HepG2 (cell line): ENCODE measurements at regions not wholly inside any gene's neighbourhood (a gene's known extent, or its start where the extent isn't known, plus 50 kb on each side); places are given as distances from the start of the nearest gene placed in this dataset.

Experiments used
- ATAC-seq: fragments of 200-7000 bp; cut with Tn5 transposase; 3 replicates; pipeline ENCODE4 v1.9.1; 2020; ENCODE audit warnings: mild to moderate bottlenecking, moderate library complexity
- BruUV-seq: library from RNA; stranded (reverse); fragments of 400-500 nt; replicated peaks from 2 replicates; lab custom pipeline; 2021; lab: Mats Ljungman, UMichigan
- CTCF ChIA-PET: fragments of 300-600 bp; formaldehyde crosslinking; extraction: SDS; loops from one replicate; lab custom pipeline; 2021; ENCODE audit warnings: low total read pairs, inconsistent platforms, low intra/inter-chr PET ratio; lab: Yijun Ruan, JAX
- POLR2A ChIA-PET: fragments of 350-600 bp; sonication (Branson Sonifier 250); formaldehyde crosslinking; loops from one replicate; lab custom pipeline; 2020; ENCODE audit warnings: antibody characterized with exemption, inconsistent platforms; lab: Yijun Ruan, JAX
- DNase-seq: peaks from one replicate; pipeline ENCODE4 v3.0.0-alpha.2; 2015; ENCODE audit warnings: low spot score
- FAIRE-seq: peaks from 3 replicates; lab custom pipeline; 2011; peaks lifted over from hg19 to GRCh38; lab: Jason Lieb, UNC
- H2AFZ ChIP-seq: one replicate; pipeline ENCODE4 v1.6.1; 2011; ENCODE audit warnings: low read length, inconsistent platforms
- H3K27ac ChIP-seq: fragments of 300-600 bp; 3 replicates; pipeline ENCODE4 v1.8.0; 2011; ENCODE audit warnings: mixed run types, mild to moderate bottlenecking, mixed read lengths, low read length, inconsistent platforms; ENCODE audit not compliant: insufficient read depth; ENCODE audit errors: extremely low read length
- H3K27me3 ChIP-seq, 2 experiments: fragments of 200-600 bp in 1 of 2; 2 replicates in 1 of 2; 3 replicates in 1 of 2; pipeline versions ENCODE4 v1.6.0 to v1.8.0; 2011; ENCODE audit warnings: low read length in 2 of 2, mild to moderate bottlenecking in 2 of 2, moderate library complexity in 2 of 2, inconsistent platforms in 1 of 2; ENCODE audit not compliant: insufficient read depth in 2 of 2, control insufficient read depth in 1 of 2
- H3K36me3 ChIP-seq, 2 experiments: fragments of 200-600 bp in 1 of 2; replicated peaks in 1 of 2; 2 replicates in 1 of 2; 3 replicates in 1 of 2; pipeline versions ENCODE4 v1.5.1 to v1.8.0; 2011; ENCODE audit warnings: low read length in 2 of 2, inconsistent platforms in 1 of 2; ENCODE audit not compliant: insufficient read depth in 2 of 2, control insufficient read depth in 1 of 2
- H3K4me1 ChIP-seq: 2 replicates; pipeline ENCODE4 v1.5.1; 2012; ENCODE audit warnings: low read length, inconsistent platforms; ENCODE audit not compliant: insufficient read depth
- H3K4me2 ChIP-seq: 2 replicates; pipeline ENCODE4 v1.6.0; 2011; ENCODE audit warnings: low read depth, low read length, inconsistent platforms
- H3K4me3 ChIP-seq, 3 experiments: fragments of 200-600 bp in 1 of 3; sonication (generic), shearing (Covaris generic) in 1 of 3; replicated peaks in 1 of 3; 2 replicates each; pipeline ENCODE4 v1.5.1; 2011 to 2016; ENCODE audit warnings: low read length in 3 of 3, inconsistent platforms in 2 of 3, low read depth in 2 of 3, mild to moderate bottlenecking in 2 of 3, control low read depth in 1 of 3, mixed read lengths in 1 of 3; ENCODE audit not compliant: insufficient read depth in 1 of 3
- H3K79me2 ChIP-seq: one replicate; pipeline ENCODE4 v1.6.1; 2011; ENCODE audit warnings: low read length, inconsistent platforms; ENCODE audit not compliant: insufficient read depth
- H3K9ac ChIP-seq: 2 replicates; pipeline ENCODE4 v1.6.0; 2011; ENCODE audit warnings: mild to moderate bottlenecking, low read depth, low read length, inconsistent platforms; ENCODE audit not compliant: insufficient read depth
- H3K9me3 ChIP-seq: 2 replicates; pipeline ENCODE4 v1.5.1; 2012; ENCODE audit warnings: mild to moderate bottlenecking, low read length
- H4K20me1 ChIP-seq: 2 replicates; pipeline ENCODE4 v1.6.0; 2011; ENCODE audit warnings: inconsistent platforms, mild to moderate bottlenecking, low read length, moderate library complexity; ENCODE audit not compliant: insufficient read depth
- ARNT ChIP-seq: fragments of 450-650 bp; IDR thresholded peaks from 2 replicates; pipeline ENCODE4 v1.6.1; 2017
- KDM2A ChIP-seq: sonication (generic); formaldehyde crosslinking; IDR thresholded peaks from 2 replicates; pipeline ENCODE4 v1.4.0; 2020; ENCODE audit warnings: low read depth, missing genetic modification reagents, borderline replicate concordance
- NPAS2 ChIP-seq: sonication (generic); formaldehyde crosslinking; IDR thresholded peaks from 2 replicates; pipeline ENCODE4 v1.8.0; 2022; ENCODE audit warnings: mild to moderate bottlenecking, missing genetic modification reagents, borderline replicate concordance
- ONECUT2 ChIP-seq: sonication (generic); formaldehyde crosslinking; IDR thresholded peaks from 2 replicates; pipeline ENCODE4 v1.4.0; 2020; ENCODE audit warnings: missing genetic modification reagents
- TFE3 ChIP-seq: IDR thresholded peaks from 2 replicates; pipeline ENCODE4 v1.6.1; 2016
- ZBTB38 ChIP-seq: sonication (generic); formaldehyde crosslinking; IDR thresholded peaks from 2 replicates; pipeline ENCODE4 v1.5.1; 2020; ENCODE audit warnings: mild to moderate bottlenecking, missing genetic modification reagents
- ZNF367 ChIP-seq: sonication (generic); formaldehyde crosslinking; IDR thresholded peaks from 2 replicates; pipeline ENCODE4 v1.4.0; 2020; ENCODE audit warnings: missing genetic modification reagents, borderline replicate concordance
- ZNF660 ChIP-seq: sonication (generic); formaldehyde crosslinking; IDR thresholded peaks from 2 replicates; pipeline ENCODE4 v1.5.1; 2020; ENCODE audit warnings: mild to moderate bottlenecking, low read depth, missing genetic modification reagents, borderline replicate concordance
- ZSCAN30 ChIP-seq: sonication (generic); formaldehyde crosslinking; IDR thresholded peaks from 2 replicates; pipeline ENCODE4 v1.5.0; 2020; ENCODE audit warnings: mild to moderate bottlenecking, missing genetic modification reagents
- WGBS: methylation state at CpG from one replicate; pipeline ENCODE4 v1.1.6; 2017; ENCODE audit warnings: low lambda C conversion rate; 5-methylcytosine and 5-hydroxymethylcytosine counted together
- in situ Hi-C: cut with HindIII; loops from 2 replicates; pipeline ENCODE4 v1.10.0; 2017; ENCODE audit warnings: low pct_unique_long_range_greater_than_20kb; ENCODE audit not compliant: extremely low pct_ligation_motif_present
- intact Hi-C: fragments of 100-400 bp; cut with micrococcal nuclease; formaldehyde crosslinking; loops from one replicate; pipeline ENCODE4 v1.10.0; 2022; ENCODE audit not compliant: unreplicated experiment
- TF ChIP-seq, protein P1 (sequence below): sonication (generic); formaldehyde crosslinking; IDR thresholded peaks from 2 replicates; pipeline ENCODE4; 2020; ENCODE audit warnings: missing genetic modification reagents, mild to moderate bottlenecking, borderline replicate concordance

DNA sequence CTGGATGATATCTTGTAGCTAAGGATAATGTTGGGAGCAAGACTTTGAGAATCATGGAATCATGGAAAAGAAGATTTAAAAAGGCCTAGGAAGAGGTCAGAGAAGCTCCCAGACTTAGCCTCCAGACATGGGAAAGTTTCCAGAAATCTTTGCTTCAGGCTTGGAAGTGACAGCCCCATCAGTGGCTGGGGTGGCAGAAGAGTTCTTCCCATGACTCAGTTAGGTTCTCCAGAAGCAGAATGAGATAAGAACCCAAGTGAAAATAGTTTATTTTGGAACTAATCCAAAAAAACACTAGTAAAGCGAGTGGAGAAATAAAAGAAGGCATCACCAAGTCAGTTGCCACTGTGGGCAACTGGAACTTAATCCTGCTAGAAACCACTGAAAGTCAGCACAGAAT, 506.9 kb downstream of the MID1IP1 start (continued):
- TF ChIP-seq ZNF367 (CRISPR knock-in tag): no peak

DNA sequence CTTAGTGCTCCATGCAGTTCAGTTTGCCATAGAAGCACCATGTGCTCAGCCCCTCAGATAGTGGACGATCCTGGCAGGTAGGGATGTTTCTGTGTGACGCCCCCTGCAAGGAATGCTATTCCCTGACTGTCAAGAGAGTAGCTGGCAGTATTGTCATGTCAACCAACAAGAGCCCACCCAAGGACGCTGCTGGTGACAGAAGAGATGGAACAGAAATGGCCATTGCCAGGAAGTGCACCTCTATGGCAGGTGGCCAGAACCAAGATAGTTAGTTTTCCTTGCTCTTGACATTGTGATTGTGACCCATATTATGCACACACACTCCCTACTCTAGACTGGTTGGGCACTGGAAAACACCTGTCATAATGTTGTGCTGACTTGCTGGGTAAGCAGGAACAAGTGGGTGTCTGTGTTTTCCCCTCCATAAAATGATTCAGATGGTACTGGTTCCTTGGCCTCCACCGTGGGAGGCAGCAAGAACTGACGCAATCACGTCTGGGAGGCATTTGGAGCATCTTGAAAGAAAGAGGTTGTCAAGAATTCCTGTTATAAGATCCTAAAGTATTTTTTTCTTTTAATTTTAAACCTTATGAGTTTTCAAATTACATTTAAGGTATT, 507.9 kb downstream of the MID1IP1 start:
- Histone ChIP-seq H3K9me3 (no peaks in the 10 kb centered on the region), H3K4me1 (no peaks in the 10 kb centered on the region), H2AFZ (no peak overlapping the region), H4K20me1 (no peaks in the 10 kb centered on the region), H3K4me2 (no peak overlapping the region), H3K9ac (no peak overlapping the region), H3K27me3 (no peaks in the 10 kb centered on the region), H3K4me3 (no peak overlapping the region), H3K27ac (no peak overlapping the region)
- no peak for ATAC-seq
- ChIA-PET CTCF (no interaction called here), POLR2A (no interaction called here)
- 27% methylated on average over 5 of the region's 6 CpGs for WGBS
- intact Hi-C loops: no loop called here
- FAIRE-seq: no peak
- BruUV-seq: no TSS peak
- DNase-seq: no peak
- no peak for TF ChIP-seq ARNT
- TF ChIP-seq ZNF660: no peak
- no peak for TF ChIP-seq ONECUT2 (CRISPR knock-in tag)
- TF ChIP-seq ZBTB38 (CRISPR knock-in tag): no peak
- TF ChIP-seq, protein P1, sequence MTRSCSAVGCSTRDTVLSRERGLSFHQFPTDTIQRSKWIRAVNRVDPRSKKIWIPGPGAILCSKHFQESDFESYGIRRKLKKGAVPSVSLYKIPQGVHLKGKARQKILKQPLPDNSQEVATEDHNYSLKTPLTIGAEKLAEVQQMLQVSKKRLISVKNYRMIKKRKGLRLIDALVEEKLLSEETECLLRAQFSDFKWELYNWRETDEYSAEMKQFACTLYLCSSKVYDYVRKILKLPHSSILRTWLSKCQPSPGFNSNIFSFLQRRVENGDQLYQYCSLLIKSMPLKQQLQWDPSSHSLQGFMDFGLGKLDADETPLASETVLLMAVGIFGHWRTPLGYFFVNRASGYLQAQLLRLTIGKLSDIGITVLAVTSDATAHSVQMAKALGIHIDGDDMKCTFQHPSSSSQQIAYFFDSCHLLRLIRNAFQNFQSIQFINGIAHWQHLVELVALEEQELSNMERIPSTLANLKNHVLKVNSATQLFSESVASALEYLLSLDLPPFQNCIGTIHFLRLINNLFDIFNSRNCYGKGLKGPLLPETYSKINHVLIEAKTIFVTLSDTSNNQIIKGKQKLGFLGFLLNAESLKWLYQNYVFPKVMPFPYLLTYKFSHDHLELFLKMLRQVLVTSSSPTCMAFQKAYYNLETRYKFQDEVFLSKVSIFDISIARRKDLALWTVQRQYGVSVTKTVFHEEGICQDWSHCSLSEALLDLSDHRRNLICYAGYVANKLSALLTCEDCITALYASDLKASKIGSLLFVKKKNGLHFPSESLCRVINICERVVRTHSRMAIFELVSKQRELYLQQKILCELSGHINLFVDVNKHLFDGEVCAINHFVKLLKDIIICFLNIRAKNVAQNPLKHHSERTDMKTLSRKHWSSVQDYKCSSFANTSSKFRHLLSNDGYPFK (CRISPR knock-in tag): no peak
- TF ChIP-seq TFE3: no peak
- TF ChIP-seq ZSCAN30 (CRISPR knock-in tag): no peak
- no peak for TF ChIP-seq NPAS2
- no peak for TF ChIP-seq KDM2A (CRISPR knock-in tag)
- TF ChIP-seq, all 625 proteins: peak for 0
- Histone ChIP-seq H3K79me2 (no peaks in the 10 kb centered on the region), H3K36me3 (no peaks in the 10 kb centered on the region)
- in situ Hi-C loops: no loop called here
